Bronchial epithelial cell (primary cell): ENCODE measurements at regions not wholly inside any gene's neighbourhood (a gene's known extent, or its start where the extent isn't known, plus 50 kb on each side); places are given as distances from the start of the nearest gene placed in this dataset.
A peak's percentile ranks its signal among the peaks of the same experiment; 100 is the strongest.

Experiments used
- DNase-seq: peaks from one replicate; pipeline ENCODE4 v3.0.0-alpha.2; 2010; ENCODE audit warnings: low read depth
- FAIRE-seq: peaks from 2 replicates; lab custom pipeline; 2011; peaks lifted over from hg19 to GRCh38; lab: Jason Lieb, UNC
- H3K27me3 ChIP-seq: 2 replicates; pipeline ENCODE4 v1.5.1; 2011; ENCODE audit warnings: low read length; ENCODE audit not compliant: control insufficient read depth, insufficient read depth
- H3K36me3 ChIP-seq: 2 replicates; pipeline ENCODE4 v1.5.1; 2011; ENCODE audit warnings: low read length; ENCODE audit not compliant: control insufficient read depth, insufficient read depth
- H3K4me3 ChIP-seq: 2 replicates; pipeline ENCODE4 v1.5.1; 2011; ENCODE audit warnings: mild to moderate bottlenecking, low read depth, low read length, control low read depth
- TF ChIP-seq, protein P1 (sequence below): IDR thresholded peaks from 2 replicates; pipeline ENCODE4 v1.5.1; 2011; ENCODE audit warnings: mild to moderate bottlenecking, moderate library complexity, low read length, control low read depth, inconsistent platforms; ENCODE audit not compliant: insufficient read depth, severe bottlenecking

DNA sequence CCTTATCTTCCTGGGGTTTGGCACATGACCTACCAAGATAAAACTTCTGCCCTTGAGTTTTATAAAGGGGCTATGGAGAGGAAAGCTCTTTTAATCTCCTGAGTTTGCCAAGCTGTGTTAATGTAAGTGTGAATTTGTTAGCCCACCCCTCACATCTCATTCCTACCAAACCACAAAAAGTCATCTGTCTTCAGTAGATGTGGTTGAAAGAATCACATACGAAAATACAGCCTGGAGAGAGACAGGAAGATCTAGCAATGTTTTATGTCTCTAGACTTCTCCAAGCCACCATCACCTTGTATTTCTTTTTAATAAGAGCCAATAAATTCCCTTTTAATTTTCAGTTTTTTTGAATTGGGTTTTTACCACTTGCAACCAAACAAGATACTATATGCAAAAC, 68.9 kb upstream of the ZNF280D start:
- Histone ChIP-seq H3K4me3 (no peak overlapping the region), H3K36me3 (no peaks in the 10 kb centered on the region), H3K27me3 (no peaks in the 10 kb centered on the region)
- DNase-seq (no peak), FAIRE-seq (no peak)
- TF ChIP-seq, protein P1, sequence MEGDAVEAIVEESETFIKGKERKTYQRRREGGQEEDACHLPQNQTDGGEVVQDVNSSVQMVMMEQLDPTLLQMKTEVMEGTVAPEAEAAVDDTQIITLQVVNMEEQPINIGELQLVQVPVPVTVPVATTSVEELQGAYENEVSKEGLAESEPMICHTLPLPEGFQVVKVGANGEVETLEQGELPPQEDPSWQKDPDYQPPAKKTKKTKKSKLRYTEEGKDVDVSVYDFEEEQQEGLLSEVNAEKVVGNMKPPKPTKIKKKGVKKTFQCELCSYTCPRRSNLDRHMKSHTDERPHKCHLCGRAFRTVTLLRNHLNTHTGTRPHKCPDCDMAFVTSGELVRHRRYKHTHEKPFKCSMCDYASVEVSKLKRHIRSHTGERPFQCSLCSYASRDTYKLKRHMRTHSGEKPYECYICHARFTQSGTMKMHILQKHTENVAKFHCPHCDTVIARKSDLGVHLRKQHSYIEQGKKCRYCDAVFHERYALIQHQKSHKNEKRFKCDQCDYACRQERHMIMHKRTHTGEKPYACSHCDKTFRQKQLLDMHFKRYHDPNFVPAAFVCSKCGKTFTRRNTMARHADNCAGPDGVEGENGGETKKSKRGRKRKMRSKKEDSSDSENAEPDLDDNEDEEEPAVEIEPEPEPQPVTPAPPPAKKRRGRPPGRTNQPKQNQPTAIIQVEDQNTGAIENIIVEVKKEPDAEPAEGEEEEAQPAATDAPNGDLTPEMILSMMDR: no peak

DNA sequence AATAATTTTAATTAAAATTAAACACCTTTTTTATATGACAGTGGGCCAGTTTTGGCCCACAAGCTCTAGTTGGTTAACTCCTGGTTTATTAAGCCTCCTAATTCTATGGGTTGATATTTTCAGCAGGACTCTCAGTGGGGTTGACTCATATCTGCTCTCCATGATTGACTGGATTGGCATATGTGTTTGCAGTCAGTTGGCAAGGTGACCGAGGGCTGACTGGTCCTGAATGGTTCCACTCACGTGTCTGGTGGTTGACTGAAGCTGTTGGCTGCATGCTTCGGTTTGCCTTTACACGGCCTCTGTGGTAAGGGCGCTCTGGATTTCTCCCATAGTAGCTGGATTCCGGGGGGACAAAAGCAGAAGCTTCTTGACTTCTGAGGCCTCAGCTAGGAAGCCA, 65.3 kb upstream of the ZNF280D start:
- DNase-seq: peak; percentile 4
- no peaks in the 10 kb centered on the region for H3K36me3 ChIP-seq
- FAIRE-seq: peak; percentile 55
- H3K4me3 ChIP-seq: no peak overlapping the region
- TF ChIP-seq, protein P1: no peak
- H3K27me3 ChIP-seq: no peaks in the 10 kb centered on the region

DNA sequence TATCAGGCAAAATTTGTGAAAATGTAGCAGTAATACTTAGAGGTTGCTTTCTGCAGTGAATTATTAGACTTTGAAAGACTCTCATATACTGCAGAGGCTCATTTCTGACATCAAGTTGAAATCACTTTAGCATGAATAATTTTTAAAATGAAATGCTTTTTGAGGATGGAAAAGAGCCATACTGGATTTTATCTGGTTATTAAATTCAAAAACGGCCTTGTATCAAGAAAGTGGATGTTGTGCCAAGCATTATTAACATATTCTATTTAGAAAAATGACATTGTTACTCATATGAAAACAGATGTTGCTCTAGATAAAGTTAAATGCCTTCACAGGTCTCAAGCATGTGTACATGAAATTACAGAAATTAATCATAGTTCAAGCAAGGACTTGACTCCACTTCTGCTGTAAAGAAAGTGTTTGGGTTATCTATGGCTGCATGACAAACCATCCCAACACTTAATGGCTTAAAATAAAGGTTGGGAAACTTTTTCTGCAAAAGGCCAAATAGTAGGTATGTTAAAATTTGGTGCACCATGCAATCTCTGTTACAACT, 64.5 kb upstream of the ZNF280D start:
- Histone ChIP-seq H3K36me3 (no peaks in the 10 kb centered on the region), H3K27me3 (no peaks in the 10 kb centered on the region), H3K4me3 (no peak overlapping the region)
- FAIRE-seq: no peak
- TF ChIP-seq, protein P1: no peak
- peak; percentile 11 for DNase-seq

- no peaks in the 10 kb centered on the region for H3K27me3 ChIP-seq
Measured at GRCh38 chr15:56795502-56795901, 62.2 kb upstream of the ZNF280D start.

DNA sequence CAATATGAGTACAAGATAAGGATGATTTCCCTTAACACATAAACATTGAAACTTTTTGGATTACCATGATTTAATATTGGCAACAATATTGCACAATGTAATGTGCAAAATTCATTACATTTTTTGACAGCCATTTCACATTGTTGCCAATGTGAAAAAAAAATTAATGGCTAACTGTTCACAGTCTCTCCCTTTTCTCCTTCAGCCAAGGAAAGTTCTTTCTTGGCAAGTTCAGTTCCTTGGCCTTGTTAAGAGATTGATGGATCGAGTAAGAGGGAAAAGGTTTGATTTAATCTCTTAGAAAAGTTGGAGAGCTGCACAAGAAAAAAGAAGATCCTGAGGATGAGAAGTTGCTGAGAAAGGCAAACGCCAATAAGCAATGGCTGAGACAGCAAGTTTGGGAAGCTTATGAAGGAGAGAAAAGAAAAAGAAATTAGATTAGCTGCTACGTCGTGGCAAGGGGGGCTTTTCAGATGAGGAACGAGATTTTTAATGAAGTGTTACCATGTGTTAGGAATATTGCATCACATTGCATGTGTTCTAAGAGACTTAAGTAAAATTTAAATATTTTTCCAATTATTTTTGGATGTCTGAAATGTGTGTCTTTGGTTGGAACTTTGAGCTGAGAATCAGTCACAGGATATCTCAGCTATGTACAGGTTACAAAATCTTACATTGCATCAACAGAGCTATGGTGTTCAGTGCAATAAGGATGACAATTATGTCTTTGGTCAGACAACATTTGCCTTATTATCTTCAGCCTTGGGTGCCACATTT, 61.4 kb upstream of the ZNF280D start:
- no peak for FAIRE-seq
- Histone ChIP-seq H3K4me3 (no peak overlapping the region), H3K36me3 (no peaks in the 10 kb centered on the region), H3K27me3 (no peaks in the 10 kb centered on the region)
- TF ChIP-seq, protein P1: no peak
- DNase-seq: no peak

More at GRCh38 chr15:56795502-56795901, 62.2 kb upstream of the ZNF280D start:
- no peaks in the 10 kb centered on the region for H3K36me3 ChIP-seq
- no peak overlapping the region for H3K4me3 ChIP-seq
- no peak for DNase-seq
- no peak for FAIRE-seq
- TF ChIP-seq, protein P1: no peak
